ENCODE measurements at regions not wholly inside any gene's neighbourhood (a gene's known extent, or its start where the extent isn't known, plus 50 kb on each side); places are given as distances from the start of the nearest gene placed in this dataset.

DNA sequence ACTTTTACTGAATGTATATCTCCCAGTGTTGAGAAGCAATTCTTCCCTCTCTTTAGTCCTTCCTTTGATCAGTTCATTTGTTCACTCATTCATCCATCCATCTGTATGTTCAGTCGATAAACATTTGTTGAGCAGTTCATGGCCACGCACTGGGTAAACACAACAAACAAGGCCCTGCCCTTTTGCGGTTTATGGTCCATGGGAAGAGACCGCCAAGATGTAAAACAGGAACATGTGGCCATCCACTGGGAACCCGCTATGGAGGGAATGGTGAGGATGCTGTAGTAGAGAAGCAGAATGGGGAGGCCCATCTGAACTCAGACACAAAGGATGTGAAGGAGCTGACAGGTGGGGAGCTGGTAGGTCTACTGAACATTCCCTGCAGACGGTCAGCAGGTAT, 102.7 kb upstream of the SPRY4 start:
- H3K27me3 ChIP-seq = no peaks in the 10 kb centered on the region

DNA sequence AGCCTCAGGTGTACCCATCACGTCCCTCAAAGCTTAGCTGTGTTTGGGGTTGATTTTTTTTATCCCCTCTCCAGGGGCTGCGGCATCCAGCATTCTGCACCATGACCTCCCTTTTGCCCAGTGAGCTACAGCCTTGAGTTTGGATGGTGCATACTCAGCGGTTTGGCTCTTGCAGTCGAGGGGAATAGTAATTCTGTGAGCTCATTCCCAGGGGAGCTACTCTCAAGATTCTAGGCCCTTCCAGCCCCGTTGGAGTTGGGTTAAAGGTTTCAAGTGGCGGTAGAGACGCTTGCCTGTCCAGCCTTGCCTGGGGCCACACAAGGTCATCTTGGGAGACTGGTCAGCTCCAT, 102.2 kb upstream of the SPRY4 start:
- H3K4me3 ChIP-seq (ENCODE audit: low read depth, low read length) = no peak overlapping the region
- no peak for DNase-seq
- H3K36me3 ChIP-seq = no peaks in the 10 kb centered on the region
- H3K4me1 ChIP-seq = no peaks in the 10 kb centered on the region
- H3K27me3 ChIP-seq = no peaks in the 10 kb centered on the region
- no peaks in the 10 kb centered on the region for H3K9me3 ChIP-seq
- TF ChIP-seq, protein P1, sequence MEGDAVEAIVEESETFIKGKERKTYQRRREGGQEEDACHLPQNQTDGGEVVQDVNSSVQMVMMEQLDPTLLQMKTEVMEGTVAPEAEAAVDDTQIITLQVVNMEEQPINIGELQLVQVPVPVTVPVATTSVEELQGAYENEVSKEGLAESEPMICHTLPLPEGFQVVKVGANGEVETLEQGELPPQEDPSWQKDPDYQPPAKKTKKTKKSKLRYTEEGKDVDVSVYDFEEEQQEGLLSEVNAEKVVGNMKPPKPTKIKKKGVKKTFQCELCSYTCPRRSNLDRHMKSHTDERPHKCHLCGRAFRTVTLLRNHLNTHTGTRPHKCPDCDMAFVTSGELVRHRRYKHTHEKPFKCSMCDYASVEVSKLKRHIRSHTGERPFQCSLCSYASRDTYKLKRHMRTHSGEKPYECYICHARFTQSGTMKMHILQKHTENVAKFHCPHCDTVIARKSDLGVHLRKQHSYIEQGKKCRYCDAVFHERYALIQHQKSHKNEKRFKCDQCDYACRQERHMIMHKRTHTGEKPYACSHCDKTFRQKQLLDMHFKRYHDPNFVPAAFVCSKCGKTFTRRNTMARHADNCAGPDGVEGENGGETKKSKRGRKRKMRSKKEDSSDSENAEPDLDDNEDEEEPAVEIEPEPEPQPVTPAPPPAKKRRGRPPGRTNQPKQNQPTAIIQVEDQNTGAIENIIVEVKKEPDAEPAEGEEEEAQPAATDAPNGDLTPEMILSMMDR (IDR thresholded peaks at IDR 0.05; ENCODE audit: low read depth, low read length) = no peak

More for the DNA sequence above, 102.7 kb upstream of the SPRY4 start:
- no peak for DNase-seq
- H3K36me3 ChIP-seq = no peaks in the 10 kb centered on the region
- H3K9me3 ChIP-seq = no peaks in the 10 kb centered on the region
- peaks cover 3% of the 10 kb centered on the region; the same call in 1 of the 2 replicates for H3K4me1 ChIP-seq
- TF ChIP-seq, protein P1 (IDR thresholded peaks at IDR 0.05; ENCODE audit: low read depth, low read length) = no peak
- H3K4me3 ChIP-seq (ENCODE audit: low read depth, low read length) = no peak overlapping the region

DNA sequence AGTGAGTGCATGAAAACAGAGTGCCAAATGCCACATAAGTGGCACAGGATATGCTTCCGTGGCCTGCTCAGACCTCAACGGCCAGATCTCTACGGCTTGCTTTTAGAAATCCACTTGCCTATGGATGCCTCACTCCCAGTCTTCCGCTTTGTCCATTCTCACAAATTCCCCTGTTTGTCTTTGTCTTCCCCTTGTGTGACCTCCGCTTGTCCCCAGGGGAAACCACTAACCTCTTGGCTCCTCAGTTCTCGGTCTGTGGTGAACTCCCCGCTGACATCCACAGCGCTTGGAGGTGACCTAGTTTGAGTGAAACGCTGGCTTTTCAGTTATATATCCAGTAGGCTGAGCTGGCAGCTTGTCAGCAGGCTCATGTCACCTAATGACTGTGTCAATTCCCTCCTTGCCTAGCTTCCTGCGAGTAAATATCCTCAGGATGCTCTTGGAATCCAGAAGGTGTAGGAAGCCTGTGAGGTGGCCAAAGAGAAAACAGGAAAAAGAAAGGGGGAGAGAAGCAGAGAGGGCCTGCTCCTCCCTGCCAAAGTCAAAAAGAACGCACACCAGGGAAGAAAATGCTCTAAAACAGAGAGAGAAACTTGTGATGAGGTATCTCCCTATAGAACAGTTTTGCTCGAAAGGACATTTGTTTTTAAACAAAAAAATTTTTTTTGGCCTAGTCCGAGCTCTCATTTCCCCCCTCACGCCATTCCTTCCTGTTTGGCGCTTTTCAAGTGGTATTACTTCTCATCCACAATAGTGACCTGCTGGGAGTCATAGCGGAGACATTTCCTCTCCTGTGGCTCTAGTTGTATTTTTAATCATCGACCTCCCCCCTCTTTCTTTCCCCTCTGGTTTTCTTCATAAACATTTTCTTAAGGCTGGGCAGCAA, 101.6 kb upstream of the SPRY4 start:
- Histone ChIP-seq H3K9me3 (no peaks in the 10 kb centered on the region), H3K4me1 (peaks cover 3% of the 10 kb centered on the region), H3K36me3 (no peaks in the 10 kb centered on the region), H3K27me3 (no peaks in the 10 kb centered on the region), H3K4me3 (ENCODE audit: low read depth, low read length) (no peak overlapping the region)
- TF ChIP-seq, protein P1 (IDR thresholded peaks at IDR 0.05; ENCODE audit: low read depth, low read length) = no peak
- no peak for DNase-seq

DNA sequence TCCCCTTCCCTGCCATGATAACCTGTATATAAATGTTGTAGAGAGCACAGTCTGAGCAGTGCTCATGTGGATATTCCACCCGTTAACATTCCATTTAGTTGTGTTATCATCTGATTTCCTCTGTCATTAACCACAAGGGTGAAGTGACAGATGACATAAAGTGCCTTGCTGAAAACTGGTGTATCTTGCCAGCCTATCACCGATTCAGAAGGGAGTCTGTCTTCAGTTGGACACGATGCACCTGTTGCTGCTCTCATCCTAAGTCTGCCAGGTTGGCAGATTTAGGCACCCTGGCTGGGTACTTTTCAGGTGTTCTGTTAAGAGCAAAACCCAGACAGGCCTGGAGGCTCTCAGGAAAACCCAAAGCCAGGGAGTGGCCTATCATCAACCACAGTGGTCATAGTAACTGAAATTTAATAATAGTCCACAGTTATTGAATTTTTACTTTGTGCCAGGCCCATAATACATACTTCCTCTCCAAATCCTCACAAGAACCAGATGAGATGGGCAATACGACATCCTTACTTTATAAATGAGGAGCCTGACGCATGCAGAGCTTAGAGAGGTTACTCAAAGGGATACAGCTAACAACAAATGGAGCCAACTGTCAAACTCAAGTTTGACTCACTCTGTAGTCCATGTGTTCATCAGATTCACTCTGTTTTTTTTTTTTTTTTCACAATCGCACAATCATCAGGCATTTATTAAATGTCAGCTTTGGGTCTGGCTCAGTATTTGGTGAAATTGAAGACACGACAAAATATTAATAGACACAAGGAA, 100.7 kb upstream of the SPRY4 start:
- H3K4me3 ChIP-seq (ENCODE audit: low read depth, low read length) = no peak overlapping the region
- H3K4me1 ChIP-seq = peaks cover 11% of the 10 kb centered on the region
- TF ChIP-seq, protein P1 (IDR thresholded peaks at IDR 0.05; ENCODE audit: low read depth, low read length) = no peak
- no peak for DNase-seq
- no peaks in the 10 kb centered on the region for H3K27me3 ChIP-seq
- H3K36me3 ChIP-seq = no peaks in the 10 kb centered on the region
- H3K9me3 ChIP-seq = no peaks in the 10 kb centered on the region

DNA sequence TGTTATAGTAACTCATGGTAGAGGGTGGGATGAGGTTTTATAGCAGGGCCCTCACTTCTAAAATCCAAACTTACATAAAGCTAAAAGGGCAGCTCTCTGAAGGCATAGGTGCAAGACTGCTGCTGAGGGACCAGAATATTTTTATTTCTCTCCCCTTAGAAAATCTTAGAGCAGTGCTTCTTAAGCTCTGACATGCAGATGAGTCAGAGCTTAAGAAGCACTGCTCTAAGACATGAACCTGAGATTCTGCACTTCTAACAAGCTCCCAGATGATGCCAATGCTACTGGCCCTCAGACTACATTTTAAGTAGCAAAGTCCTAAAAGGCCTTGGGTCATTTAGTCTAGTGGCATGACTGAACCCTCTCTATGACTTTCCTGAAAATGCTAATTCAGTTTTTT, 97.6 kb upstream of the SPRY4 start:
- H3K36me3 ChIP-seq = no peaks in the 10 kb centered on the region

More for the DNA sequence above, 97.6 kb upstream of the SPRY4 start:
- Histone ChIP-seq H3K4me1 (peaks cover 12% of the 10 kb centered on the region), H3K4me3 (ENCODE audit: low read depth, low read length) (no peak overlapping the region), H3K9me3 (no peaks in the 10 kb centered on the region), H3K27me3 (no peaks in the 10 kb centered on the region)
- DNase-seq = no peak
- TF ChIP-seq, protein P1 (IDR thresholded peaks at IDR 0.05; ENCODE audit: low read depth, low read length) = no peak

Measured in BE2C (cell line).